ENCODE measurements at regions not wholly inside any gene's neighbourhood (a gene's known extent, or its start where the extent isn't known, plus 50 kb on each side); places are given as distances from the start of the nearest gene placed in this dataset.
"Not testable (repeated sequence)": the region's sequence is repeated elsewhere in the genome, so short reads cannot be mapped to it uniquely, and the experiment has no call there.

DNA sequence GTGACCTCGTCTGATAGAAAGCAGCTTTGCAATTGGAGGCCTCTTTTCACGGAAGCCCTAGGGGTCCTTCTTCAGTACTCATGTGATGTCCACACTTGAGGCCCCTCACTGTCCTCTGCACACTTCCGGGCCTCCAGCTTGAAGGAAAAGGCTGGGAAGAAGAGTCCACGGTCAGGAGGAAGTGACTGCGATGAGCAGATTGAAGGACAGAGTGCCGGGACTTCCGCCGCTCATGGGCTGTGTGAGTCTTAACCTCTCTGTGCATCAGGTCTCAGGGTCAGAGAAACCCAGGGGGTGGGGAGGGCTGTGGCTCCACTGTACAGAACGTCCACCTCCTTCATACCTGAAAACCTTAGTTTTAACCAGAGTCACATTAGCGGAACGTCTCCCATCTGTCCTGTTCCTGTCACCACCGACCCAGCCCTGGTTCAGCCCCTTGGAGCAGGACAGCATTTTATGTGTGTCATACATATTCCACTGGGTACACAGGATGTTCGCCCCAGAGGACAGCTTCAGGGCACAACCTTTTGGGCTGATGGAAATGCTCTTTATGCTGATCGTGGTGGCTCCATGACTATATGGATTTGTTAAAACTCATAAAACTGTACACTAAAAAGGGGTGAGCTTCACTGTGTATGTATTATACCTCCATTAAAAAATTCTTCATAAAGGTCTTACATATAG, 51.0 kb upstream of the SORCS2 start:
- no peak for DNase-seq (ENCODE audit: low read depth)

DNA sequence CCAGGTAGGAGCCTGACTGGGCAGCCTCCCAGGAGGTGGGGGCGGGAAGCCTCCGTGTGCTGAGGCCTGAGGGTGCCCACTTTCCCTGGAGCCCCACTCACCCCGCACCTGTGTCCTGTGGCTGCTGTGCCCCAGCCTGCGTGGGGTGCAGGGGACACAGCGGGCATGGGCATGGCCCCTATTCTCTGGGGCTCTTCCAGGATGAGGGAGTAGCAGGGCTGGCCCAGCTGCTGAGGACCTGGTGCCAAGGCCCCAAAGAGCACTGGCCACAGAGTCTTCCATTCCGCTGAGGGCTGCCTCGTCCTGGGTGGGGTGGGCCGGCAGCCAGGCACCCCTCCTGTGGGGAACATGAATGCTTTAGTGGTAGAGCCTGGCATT, 51.7 kb upstream of the SORCS2 start:
- DNase-seq (ENCODE audit: low read depth) = no peak

DNA sequence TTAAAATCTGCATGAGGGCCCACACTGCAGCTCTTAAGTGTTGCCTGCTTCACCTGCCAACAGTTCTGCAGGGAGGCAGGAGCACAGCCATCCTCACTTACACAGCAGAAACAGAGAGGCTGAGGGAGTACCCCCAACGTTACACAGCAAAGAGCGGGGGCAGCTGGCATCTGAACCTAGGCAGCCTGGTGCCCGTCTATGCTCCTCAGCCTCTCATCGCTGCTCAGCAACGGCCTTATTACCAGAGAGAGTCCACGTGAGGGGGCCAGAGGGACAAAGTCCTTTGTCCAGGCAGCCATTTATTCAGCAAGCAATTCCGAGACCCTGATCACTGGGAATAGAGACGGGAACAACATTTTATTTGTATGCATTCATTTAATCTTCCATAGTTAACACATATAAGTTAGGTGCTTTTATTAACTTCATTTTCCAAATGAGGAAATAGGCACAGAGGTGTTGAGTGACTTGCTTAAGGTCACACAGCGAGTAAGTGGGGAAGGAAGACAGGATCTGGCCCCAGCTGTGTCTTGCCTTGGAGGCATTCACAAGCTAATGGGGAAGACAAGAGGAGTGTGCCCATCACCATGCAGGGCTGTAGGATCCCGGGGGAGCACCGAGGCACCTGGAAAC, 52.2 kb upstream of the SORCS2 start:
- DNase-seq (ENCODE audit: low read depth) = no peak

DNA sequence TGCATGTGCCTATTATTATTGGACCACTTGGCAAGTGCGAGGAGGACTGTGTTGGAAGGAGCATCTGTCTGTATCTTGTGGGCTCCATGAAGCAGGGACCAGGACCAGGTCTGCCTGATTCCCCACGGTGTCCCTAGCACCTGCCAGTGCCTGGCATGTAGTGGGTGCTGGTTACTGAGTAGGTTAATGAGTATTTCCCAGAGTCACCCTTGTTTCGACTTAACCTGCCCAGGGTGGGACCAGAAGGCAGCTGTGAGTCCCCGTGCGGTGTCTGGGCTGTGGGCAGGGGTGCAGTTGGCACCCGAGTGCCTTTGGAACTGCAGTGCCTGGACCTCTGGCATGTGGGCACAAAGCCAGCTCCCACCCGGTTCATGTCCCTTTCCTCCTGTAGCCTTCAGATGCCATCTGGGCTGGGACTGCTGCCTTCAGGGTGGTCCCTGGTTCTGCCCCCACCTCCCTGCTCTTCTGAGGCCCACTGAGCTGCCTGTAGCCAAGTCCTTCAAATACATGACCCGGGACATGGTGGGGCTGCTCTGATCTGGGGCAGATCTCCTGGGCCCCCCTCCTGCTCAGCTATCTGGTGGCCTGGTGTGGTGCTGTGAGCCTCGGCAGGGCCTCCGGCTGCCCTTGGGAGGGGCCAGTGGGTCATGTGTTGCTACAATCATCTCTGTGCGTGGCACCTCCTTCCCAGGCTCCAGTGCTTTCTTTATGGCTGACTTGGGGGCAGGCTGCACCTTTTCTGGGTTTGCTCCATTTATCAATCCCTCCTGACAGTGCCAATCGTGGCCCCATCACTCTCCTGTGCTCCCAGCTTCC, 53.0 kb upstream of the SORCS2 start:
- DNase-seq (ENCODE audit: low read depth) = no peak

DNA sequence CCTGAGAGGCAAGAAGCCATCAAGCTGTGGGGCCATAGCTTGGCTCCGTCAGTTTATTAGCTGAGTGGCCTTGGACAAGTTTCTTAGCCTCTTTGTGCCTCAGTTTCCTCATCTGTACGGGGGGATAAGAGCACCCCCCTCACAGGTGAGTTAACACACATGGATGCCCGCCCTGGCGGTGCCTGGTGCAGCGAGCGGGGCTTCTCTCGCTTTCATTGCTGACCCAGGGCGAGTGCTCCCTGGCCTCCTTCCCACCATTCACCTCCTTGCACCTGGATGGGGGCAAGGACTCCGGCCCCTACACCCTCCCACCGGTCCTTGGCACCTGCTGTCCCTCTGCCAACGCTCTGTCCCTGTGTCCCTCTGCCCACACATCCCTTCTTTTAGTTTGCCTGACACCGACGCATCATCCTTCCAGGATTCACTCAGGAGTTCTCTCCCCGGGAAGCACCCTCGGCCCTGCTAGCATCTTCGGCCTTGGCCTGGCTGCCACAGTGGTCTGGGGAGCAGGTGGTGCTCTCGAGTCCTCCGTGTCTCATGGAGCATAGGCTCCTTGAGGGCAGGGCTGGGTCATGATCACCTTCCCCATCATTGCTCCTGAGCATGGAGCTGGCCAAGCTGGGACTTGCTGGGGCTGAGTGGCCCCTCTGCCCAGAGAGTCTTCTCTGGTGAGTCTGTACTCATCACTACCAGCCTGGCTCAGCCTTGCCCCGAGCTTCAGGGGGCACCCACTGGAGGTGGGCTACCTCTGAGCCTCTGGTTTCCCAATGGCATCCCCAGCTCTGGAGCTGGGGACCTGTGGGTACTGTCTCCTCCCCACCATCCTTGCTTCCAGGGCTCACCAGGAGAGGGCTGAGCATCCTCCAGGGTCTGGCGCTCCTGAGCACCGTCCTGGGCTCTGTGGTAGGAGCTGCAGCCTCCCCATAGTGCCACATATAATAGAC, 53.8 kb upstream of the SORCS2 start:
- no peak for DNase-seq (ENCODE audit: low read depth)

DNA sequence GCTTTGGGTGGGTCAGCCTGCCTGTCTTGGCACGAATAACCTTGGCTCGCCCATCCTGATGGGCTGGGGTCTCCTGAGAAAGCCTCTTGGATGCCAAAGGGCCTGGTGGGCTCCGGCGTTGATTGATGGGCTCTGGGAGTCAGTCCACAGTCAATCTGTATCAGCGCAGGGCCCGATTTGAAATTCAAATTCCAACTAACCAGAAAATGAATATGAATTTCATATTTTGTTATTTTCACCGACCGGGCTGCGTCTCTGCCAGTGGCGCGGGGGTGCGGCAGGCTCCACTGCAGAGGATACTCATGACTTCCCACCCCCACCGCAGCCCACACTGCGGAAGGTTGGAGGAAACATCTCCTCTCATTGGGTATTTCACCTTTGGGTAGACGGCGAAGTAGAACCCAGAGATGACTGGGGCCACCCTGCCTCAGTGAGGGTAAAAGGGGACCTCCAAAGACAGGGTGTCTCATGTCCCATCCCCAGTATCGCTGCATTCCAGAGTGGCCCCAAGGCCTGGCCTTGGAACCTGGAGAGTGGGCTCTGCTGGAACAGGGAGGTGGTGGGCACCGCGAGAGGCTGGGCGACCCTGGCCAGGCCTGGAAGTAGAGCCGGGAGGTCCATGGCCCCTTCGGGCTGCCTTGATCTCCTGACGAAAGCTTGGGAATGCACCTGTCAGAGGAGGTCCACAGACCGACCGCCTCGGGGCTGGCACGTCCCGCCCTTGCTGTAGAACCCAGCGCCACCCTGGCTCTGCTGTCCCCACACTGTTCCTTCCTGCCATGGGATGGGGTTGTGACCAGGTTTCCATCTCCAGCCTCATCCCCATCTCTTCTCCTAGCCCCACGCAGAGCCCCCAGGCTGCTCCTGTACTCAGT, 54.8 kb upstream of the SORCS2 start:
- no peak for DNase-seq (ENCODE audit: low read depth)

DNA sequence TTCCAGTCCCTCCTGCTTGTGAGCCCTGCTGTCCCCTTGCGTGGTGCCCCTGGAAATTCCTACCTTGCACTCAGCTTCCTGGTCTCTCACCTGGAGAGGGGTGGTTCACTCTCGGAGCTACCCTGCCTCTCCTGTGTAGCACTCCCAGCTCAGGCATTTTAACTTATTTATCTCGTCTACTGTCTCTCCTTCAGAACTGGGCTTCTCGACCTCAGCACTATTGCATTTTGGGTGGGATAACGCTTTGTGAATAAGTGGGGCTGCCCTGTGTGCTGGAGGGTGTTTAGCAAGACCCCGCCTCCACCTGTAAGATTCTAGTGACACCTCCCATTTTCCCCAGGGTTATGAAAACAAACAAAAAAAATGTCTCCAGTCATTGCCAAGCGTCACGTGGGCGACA, 56.0 kb upstream of the SORCS2 start:
- DNase-seq (ENCODE audit: low read depth) = no peak

DNA sequence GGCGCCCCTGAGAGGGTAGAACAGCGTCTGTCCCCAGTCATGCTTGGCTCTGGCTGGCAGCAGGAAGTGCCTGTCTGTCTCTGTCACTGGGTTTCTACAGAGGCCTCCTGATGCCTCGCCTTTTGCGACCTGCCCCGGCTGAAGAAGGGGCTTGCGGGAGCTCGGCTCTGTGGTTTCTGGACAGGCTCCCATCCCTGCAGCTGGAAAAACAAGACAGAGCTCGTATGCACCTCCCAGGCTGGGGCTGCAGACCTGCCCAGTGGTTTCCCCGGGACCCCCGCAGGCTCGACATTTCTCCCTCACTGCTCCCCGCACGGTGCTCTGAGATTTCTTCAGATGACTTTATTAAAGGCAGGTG, 57.0 kb upstream of the SORCS2 start:
- DNase-seq (ENCODE audit: low read depth) = peak; percentile 49

DNA sequence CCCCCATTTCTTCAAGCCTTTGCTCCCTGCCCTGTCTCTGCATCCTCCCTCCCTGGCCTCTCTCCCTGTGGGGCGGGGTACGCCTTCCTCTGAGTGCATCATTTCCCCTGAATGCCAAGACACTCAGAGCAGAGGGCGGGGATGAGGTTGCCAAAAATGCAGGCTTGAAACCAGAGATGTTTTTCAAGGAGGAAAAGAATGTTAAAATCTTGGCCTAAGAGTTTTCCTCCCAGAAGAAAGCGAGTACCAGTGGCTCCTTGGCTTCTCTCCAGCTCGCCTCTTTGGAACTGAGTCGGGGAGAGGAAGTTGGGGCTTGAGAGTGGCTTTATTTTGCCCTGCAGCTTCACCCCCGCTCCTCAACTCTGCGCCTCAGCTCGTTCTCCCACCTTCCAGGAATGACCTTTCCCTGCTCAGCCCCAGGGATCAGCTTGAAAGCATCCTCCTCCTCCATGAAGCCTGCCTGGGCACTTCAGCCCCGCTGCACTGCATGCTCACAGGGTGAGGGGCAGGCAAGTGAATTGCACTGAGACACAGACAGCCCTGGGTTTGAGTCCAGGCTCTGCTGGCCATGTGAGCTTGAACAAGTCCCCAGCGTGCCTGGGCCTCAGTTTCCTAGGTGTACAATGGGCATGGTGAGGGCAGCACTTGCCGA, 57.5 kb upstream of the SORCS2 start:
- DNase-seq (ENCODE audit: low read depth) = peak; percentile 83

DNA sequence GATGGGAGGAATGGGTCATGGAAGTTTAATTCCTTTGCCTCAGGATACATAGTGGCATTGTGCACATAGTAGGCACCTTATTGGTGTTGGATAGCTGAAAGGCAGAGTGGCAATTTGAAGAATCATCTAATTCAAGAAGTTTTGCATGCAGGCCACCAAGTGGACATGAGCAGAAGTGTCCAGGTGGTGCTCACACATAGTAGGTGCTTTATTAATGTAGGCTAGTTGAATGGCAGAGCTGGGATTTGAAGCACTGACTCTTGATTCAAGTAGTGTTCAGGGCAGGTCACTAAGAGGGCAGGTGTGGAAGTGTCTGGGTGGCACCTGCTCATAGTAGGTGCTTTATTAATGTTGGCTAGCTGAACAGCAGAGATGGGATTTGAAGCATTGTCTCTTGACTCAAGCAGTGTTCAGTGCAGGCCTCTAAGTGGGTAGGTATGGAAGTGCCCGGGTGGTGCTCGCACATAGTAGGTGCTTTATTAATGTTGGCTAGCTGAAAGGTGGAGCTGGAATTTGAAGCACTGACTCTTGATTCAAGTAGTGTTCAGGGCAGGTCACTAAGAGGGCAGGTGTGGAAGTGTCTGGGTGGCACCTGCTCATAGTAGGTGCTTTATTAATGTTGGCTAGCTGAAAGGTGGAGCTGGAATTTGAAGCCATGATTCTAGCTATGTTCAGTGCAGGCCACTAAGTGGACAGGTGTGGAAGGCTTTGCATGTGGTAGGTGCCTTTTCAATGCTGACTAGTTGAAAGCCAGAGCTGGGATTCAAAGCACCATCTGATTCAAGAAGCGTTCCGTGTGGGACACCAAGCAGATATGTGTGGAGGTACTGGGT, 58.3 kb upstream of the SORCS2 start:
- DNase-seq (ENCODE audit: low read depth) = not testable (repeated sequence)

DNA sequence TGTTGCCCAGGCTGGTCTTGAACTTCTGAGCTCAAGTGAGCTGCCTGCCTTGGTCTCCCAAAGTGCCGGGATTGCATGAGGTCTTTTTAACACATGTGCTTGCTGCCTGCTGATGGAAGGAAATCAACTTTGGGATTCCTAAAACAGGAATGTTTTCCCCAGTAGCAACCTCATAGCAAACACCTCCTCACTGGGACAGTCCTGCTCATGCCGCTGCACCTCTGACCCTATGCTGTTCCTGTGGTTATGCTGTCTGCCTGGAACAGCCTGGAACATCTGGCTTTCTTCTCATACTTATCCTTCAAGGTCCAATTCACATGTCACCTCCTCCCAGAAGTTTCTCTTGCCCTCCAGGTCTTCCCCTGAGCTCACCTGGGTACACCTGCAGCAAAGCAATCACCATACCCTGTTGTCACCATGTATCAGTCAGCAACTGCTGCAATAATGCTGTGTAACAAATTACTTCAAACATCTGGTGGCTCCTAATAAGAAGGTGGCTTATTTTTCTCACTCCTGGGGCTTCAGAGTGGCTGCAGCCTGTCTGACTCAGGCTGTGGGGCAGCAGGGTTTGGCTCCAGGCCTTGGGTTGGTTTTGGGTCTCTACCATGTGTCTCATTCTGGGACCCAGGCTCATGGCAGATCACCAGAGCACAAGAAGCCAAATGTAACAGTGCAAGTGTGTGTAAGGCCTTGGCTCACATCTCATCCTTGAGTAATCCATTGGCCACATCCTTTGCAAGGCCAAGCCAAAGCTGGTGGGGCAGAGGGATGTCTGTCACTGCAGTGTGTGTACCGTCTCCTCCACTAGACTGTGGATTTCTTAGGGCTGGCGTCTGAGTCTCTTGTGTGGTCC, 59.4 kb upstream of the SORCS2 start:
- DNase-seq (ENCODE audit: low read depth) = no peak

DNA sequence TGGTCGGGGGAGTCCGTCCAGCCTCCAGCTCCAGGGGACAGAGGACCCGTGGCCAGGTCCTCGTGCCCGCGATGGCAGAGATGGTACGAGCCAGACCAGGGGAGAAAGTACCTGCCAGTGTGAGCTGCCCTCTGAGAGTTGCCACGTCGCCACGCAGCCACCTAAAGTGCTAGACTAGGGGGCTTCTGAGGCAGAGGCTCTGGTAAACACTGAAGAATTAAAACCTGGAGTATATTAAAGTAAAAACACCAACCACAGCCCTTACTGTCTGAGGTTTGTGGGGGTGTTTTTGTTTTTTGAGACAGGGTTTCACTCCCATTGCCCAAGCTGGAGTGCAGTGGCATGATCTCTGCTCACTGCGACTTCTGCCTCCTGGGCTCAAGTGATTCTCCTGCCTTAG, 60.1 kb upstream of the SORCS2 start:
- no peak for DNase-seq (ENCODE audit: low read depth)

DNA sequence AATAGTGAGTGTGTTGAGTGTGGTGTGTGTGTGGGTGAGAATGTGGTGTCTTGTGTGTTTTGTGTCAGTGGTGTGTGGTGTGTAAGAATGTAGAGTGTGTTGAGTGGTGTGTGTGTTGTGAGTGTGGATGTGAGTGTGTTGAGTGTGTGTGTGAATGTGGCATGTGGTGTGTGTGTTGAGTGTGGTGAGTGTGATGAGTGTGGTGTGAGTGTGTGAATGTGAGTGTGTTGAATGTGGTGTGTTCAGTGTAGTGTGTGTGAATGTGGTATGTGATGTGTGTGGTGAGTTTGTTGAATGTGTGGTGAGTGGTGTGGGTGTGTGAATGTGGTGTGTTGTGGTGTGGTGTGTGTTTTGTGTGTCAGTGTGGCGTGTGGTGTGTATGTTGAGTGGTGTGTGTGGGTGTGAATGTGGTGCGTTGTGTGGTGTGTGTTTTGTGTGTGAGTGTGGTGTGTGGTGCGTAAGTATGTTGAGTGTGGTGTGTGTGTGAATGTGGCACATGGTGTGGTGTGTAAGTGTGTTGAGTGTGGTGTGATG, 60.8 kb upstream of the SORCS2 start:
- DNase-seq (ENCODE audit: low read depth) = no peak

DNA sequence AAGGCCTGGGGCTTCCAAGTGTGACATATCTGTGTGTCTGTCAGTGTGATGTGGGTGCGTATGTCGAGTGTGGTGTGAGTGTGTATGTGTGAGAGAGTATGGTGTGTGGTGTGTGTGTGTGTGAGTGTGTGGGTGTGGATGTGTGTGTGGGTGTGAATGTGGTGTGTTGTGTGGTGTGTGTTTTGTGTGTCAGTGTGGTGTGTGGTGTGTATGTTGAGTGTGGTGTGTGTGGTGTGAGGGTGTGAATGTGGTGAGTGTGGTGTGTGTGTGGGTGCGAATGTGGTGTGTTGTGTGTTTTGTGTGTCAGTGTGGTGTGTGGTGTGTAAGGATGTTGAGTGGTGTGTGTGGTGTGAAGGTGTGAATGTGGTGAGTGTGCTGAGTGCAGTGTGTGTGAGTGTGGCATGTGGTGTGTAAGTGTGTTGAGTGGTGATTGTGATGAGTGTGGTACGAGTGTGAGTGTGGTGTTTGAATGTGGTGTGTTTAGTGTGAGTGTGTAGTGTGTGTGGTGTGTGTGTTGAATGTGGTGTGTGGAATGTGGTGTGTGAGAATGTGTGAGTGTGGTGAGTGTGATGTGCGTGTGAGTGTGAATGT, 61.6 kb upstream of the SORCS2 start:
- DNase-seq (ENCODE audit: low read depth) = no peak

DNA sequence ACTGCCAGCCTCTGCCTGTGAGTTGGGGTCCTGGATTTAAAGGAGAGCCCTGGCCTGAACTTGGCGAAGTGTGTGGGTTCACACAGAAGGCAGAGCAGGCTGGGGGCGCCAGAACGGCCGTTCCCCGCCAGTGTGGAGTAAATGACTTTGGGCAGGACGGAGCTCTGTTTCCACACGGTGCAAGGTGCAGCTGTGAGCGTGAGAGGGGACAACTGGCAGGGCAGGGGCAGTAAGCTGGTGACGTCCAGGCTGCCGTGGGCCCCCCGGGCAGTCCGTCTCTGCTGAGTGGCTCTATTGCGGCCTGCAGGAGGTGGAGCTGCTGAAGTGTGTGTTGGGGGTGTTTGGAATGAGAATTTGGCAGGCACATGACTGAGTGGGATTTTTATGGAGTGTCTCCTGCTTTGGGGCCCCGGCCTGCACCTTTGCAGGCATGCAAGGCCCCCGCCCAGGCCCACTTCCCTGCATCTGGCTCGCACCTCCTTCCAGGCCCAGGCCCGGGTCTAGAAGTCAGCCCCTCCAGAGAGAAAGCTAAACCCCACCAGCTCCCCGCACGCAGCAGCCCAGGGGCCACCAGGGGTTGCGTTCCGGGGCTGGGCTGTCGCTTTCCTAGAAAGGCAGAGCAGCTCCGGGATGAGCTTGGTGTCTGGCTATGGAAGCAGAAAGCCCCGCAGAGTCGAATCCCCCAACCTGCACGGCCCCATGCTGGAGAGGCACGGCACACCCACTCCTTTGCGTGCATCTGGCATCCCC, 62.2 kb upstream of the GRPEL1 start:
- no peak for DNase-seq (ENCODE audit: low read depth)

DNA sequence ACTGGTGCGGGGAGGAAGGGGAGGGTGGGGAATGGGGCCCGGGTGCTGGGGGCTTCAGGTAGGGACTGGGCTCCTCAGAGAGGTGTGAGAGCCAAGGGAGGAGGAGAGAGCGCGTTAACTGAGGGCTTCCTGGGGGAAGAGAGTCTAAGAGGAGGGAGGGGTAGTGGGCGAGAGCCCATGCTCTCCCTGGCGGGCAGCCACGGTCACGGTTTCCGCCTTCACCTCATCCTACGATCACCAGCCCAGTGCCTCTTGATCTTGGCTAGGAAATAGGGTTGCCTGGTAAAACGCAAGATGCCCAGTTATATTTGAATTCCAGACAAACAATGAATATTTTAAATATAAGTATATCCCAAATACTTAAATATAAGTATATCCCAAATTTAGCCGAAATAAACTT, 60.8 kb upstream of the GRPEL1 start:
- no peak for DNase-seq (ENCODE audit: low read depth)

DNA sequence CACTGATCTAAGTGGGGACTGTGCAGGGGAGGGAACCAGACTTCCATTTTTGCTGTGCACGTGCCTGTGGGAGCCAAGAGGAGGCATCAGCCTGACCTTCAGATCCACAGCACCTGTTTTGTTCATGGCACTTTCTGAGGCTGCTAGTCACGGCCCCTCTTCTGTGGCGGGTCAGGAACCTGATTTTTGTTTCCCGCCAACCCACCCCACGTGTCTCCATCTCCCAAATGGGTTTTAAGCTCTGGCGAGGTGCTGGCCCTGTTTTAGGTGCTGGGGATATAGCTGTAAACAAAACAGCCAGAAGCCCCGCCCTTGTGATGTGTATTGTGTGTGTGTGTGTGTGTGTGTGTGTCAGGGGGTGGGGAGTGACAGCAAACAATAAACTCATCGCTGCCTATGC, 60.4 kb upstream of the GRPEL1 start:
- DNase-seq (ENCODE audit: low read depth) = no peak
